ENCODE measurements at regions not wholly inside any gene's neighbourhood (a gene's known extent, or its start where the extent isn't known, plus 50 kb on each side); places are given as distances from the start of the nearest gene placed in this dataset.

- ATAC-seq, result no peak
- TF ChIP-seq, protein P1, sequence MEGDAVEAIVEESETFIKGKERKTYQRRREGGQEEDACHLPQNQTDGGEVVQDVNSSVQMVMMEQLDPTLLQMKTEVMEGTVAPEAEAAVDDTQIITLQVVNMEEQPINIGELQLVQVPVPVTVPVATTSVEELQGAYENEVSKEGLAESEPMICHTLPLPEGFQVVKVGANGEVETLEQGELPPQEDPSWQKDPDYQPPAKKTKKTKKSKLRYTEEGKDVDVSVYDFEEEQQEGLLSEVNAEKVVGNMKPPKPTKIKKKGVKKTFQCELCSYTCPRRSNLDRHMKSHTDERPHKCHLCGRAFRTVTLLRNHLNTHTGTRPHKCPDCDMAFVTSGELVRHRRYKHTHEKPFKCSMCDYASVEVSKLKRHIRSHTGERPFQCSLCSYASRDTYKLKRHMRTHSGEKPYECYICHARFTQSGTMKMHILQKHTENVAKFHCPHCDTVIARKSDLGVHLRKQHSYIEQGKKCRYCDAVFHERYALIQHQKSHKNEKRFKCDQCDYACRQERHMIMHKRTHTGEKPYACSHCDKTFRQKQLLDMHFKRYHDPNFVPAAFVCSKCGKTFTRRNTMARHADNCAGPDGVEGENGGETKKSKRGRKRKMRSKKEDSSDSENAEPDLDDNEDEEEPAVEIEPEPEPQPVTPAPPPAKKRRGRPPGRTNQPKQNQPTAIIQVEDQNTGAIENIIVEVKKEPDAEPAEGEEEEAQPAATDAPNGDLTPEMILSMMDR (IDR thresholded peaks at IDR 0.05), result no peak
- Histone ChIP-seq H3K9me3 (no peaks in the 10 kb centered on the region), H3K27ac (no peak overlapping the region), H3K36me3 (no peaks in the 10 kb centered on the region), H3K4me3 (no peak overlapping the region), H3K27me3 (no peaks in the 10 kb centered on the region), H3K4me1 (no peaks in the 10 kb centered on the region)
- 94 to 100% methylated on average over 1 of the region's 1 CpG for WGBS, 2 donors
- DNase-seq, result no peak
- intact Hi-C loops (cut with DNase I), result no loop called here
Observed at GRCh38 chr2:52828112-52828511, 939.5 kb upstream of the CHAC2 start.

DNA sequence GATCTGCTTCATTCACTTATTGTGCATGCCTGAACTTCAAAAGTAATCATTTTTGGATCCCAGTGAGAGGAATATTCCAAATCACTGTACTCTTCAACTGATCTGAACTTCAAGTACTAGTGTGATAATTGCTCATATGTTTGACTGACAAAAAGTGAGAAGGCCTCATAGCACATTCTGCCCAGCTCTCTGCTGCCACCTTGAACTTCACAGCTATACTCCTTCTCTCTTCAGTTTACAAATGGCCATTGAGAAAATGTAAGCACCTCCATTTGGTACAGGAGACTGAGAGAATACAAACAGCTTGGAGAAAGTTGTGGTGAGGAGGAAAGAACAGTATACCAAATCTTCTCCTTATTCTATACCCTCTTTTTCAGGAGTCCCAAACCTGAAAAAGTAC, 946.0 kb upstream of the CHAC2 start:
- DNase-seq (no peak), ATAC-seq (no peak)
- intact Hi-C loops (cut with DNase I), result loop anchor here in 1 of 10 donors (2.0 kb wide), 1 partner anchor 65 kb away; no protein-coding TSS in a partner anchor
- no peaks in the 10 kb centered on the region for H3K36me3 ChIP-seq
- TF ChIP-seq, protein P1 (IDR thresholded peaks at IDR 0.05), result peak in 4 of 9 donors; percentile 9 to 18 (median 14)
- no peaks in the 10 kb centered on the region for H3K9me3 ChIP-seq
- H3K27ac ChIP-seq, result no peak overlapping the region
- no peak overlapping the region for H3K4me3 ChIP-seq
- no peaks in the 10 kb centered on the region for H3K4me1 ChIP-seq
- H3K27me3 ChIP-seq, result no peaks in the 10 kb centered on the region

GRCh38 chr2:52818958-52819357, 948.6 kb upstream of the CHAC2 start:
- no peak overlapping the region for H3K27ac ChIP-seq
- H3K4me3 ChIP-seq, result no peak overlapping the region
- TF ChIP-seq, protein P1 (IDR thresholded peaks at IDR 0.05), result no peak
- H3K9me3 ChIP-seq, result no peaks in the 10 kb centered on the region
- no peaks in the 10 kb centered on the region for H3K4me1 ChIP-seq
- no peaks in the 10 kb centered on the region for H3K27me3 ChIP-seq
- DNase-seq, result no peak
- H3K36me3 ChIP-seq, result no peaks in the 10 kb centered on the region
- no peak for ATAC-seq
- intact Hi-C loops (cut with DNase I), result loop anchor here in 4 of 10 donors (10.0 kb wide), 2 partner anchors 386 to 896 kb away; no protein-coding TSS in a partner anchor

- WGBS, 2 donors, result 24 to 26% methylated on average over 4 of the region's 4 CpGs
- Histone ChIP-seq H3K36me3 (no peaks in the 10 kb centered on the region), H3K27me3 (no peaks in the 10 kb centered on the region), H3K4me3 (no peak overlapping the region), H3K27ac (no peak overlapping the region), H3K9me3 (no peaks in the 10 kb centered on the region), H3K4me1 (peaks cover 0 to 7% (median 0%) of the 10 kb centered on the region in 9 donors)
- intact Hi-C loops (cut with DNase I), result loop anchor here in 4 of 10 donors (10.0 kb wide), 2 partner anchors 394 to 904 kb away; no protein-coding TSS in a partner anchor
- TF ChIP-seq, protein P1 (IDR thresholded peaks at IDR 0.05), result peak in 8 of 9 donors; percentile 12 to 62 (median 51)
- peak in 7 of 8 donors; percentile 34 to 75 (median 70) for ATAC-seq
- DNase-seq, result no peak
Observed at GRCh38 chr2:52810460-52810859, 957.1 kb upstream of the CHAC2 start.
